ENCODE measurements at regions not wholly inside any gene's neighbourhood (a gene's known extent, or its start where the extent isn't known, plus 50 kb on each side); places are given as distances from the start of the nearest gene placed in this dataset.

GRCh38 chr17:77410470-77410869 is 269.7 kb downstream of the SEC14L1 start:
- CTCF ChIA-PET = interaction anchor here (0.8 to 4.8 kb wide), 6 partner anchors 10 to 84 kb away, joined by 3 to 35 read pairs (median 7); no protein-coding TSS in a partner anchor
- no peaks in the 10 kb centered on the region for H3K9me3 Mint-ChIP-seq
- peaks cover 13% of the 10 kb centered on the region for H3K36me3 Mint-ChIP-seq (ENCODE audit: low read depth)
- intact Hi-C loops (cut with micrococcal nuclease) = no loop called here
- H3K27me3 Mint-ChIP-seq (ENCODE audit: low read depth) = no peaks in the 10 kb centered on the region
- peaks cover 76% of the 10 kb centered on the region for H3K4me1 Mint-ChIP-seq (ENCODE audit: low read depth)
- DNase-seq = no peak
- peak overlapping the region; percentile 71 for H3K27ac Mint-ChIP-seq
- H3K4me3 Mint-ChIP-seq = no peak overlapping the region

DNA sequence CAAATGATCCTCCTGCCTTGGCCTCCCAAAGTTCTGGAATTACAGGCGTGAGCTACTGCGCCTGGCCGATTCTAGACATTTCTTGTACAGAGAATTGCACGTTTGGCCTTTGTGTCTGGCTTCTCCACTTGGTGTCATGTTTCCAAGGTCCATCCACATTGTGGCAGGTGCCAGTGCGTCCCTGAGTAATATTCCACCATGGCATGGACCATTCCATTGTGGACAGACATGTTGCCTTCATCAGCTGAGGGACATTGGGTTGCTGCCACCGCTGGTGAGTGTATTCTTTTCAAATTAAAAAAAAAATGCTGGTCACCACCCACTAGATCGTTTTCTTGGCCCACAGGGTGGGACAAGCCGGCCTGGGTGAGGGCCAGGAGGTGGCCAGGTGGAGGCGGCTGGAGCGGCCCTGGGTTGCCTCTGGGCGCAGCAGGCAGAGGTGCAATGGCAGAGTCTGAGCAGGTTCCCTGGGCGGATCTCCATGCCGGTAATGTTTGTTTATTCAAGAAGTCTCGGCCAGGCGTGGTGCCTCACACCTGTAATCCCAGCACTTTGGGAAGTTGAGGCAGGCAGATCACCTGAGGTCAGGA is 274.1 kb downstream of the SEC14L1 start:
- H3K27me3 Mint-ChIP-seq (ENCODE audit: low read depth) = no peaks in the 10 kb centered on the region
- no peaks in the 10 kb centered on the region for H3K9me3 Mint-ChIP-seq
- no peak overlapping the region for H3K4me3 Mint-ChIP-seq
- no peak for DNase-seq
- no peak overlapping the region for H3K27ac Mint-ChIP-seq
- CTCF ChIA-PET = interaction anchor here (0.7 to 4.3 kb wide), 4 partner anchors 10 to 24 kb away, joined by 3 to 23 read pairs (median 12); no protein-coding TSS in a partner anchor
- H3K36me3 Mint-ChIP-seq (ENCODE audit: low read depth) = peaks cover 5% of the 10 kb centered on the region
- intact Hi-C loops (cut with micrococcal nuclease) = no loop called here
- H3K4me1 Mint-ChIP-seq (ENCODE audit: low read depth) = peaks cover 52% of the 10 kb centered on the region

- Mint-ChIP-seq H3K27me3 (ENCODE audit: low read depth) (no peaks in the 10 kb centered on the region), H3K27ac (no peak overlapping the region), H3K9me3 (no peaks in the 10 kb centered on the region), H3K4me3 (no peak overlapping the region), H3K36me3 (ENCODE audit: low read depth) (peaks cover 5% of the 10 kb centered on the region), H3K4me1 (ENCODE audit: low read depth) (peaks cover 52% of the 10 kb centered on the region)
- CTCF ChIA-PET = interaction anchor here (0.6 to 4.3 kb wide), 4 partner anchors 13 to 75 kb away, joined by 3 to 23 read pairs (median 12); no protein-coding TSS in a partner anchor
- no peak for DNase-seq
- intact Hi-C loops (cut with micrococcal nuclease) = no loop called here
Measured at GRCh38 chr17:77416105-77416713, 275.4 kb downstream of the SEC14L1 start.

- Mint-ChIP-seq H3K4me1 (ENCODE audit: low read depth) (peaks cover 48% of the 10 kb centered on the region), H3K27me3 (ENCODE audit: low read depth) (no peaks in the 10 kb centered on the region), H3K4me3 (no peak overlapping the region), H3K9me3 (no peaks in the 10 kb centered on the region), H3K36me3 (ENCODE audit: low read depth) (peaks cover 2% of the 10 kb centered on the region), H3K27ac (no peak overlapping the region)
- CTCF ChIA-PET = interaction anchor here (0.7 kb wide), 1 partner anchor 84 kb away, joined by 4 read pairs; no protein-coding TSS in a partner anchor
- intact Hi-C loops (cut with micrococcal nuclease) = no loop called here
- no peak for DNase-seq
Measured at GRCh38 chr17:77417575-77417974, 276.8 kb downstream of the SEC14L1 start.

GRCh38 chr17:77418609-77419008 is 277.8 kb downstream of the SEC14L1 start:
- CTCF ChIA-PET = interaction anchor here (0.6 to 2.0 kb wide), 2 partner anchors 19 to 86 kb away, joined by 4 to 8 read pairs; no protein-coding TSS in a partner anchor
- H3K27ac Mint-ChIP-seq = no peak overlapping the region
- H3K9me3 Mint-ChIP-seq = no peaks in the 10 kb centered on the region
- peaks cover 41% of the 10 kb centered on the region for H3K4me1 Mint-ChIP-seq (ENCODE audit: low read depth)
- DNase-seq = no peak
- no peaks in the 10 kb centered on the region for H3K36me3 Mint-ChIP-seq (ENCODE audit: low read depth)
- intact Hi-C loops (cut with micrococcal nuclease) = no loop called here
- H3K4me3 Mint-ChIP-seq = no peak overlapping the region
- no peaks in the 10 kb centered on the region for H3K27me3 Mint-ChIP-seq (ENCODE audit: low read depth)

DNA sequence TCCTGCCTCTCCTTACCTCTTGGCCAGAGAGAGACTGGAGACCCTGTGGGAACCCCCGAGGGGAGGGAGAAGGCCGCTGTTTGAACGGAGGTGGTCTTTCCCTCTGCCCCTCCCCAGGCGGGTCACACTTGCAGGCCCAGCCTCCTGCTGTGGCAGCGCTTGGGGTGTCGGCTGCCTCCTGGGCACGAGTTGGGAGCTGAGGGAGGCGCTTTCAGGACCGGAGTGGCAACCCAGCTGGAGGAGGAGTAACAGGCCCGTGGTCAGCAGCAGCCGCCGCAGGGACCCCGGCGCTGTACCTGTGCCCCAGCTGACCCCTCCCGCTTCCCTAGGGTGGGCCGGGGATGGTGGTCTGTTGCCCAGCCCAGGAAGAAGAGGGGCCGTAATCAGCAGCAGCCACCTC is 278.3 kb downstream of the SEC14L1 start:
- intact Hi-C loops (cut with micrococcal nuclease) = no loop called here
- CTCF ChIA-PET = interaction anchor here (0.6 to 3.0 kb wide), 3 partner anchors 11 to 86 kb away, joined by 4 to 29 read pairs (median 8); no protein-coding TSS in a partner anchor
- no peak overlapping the region for H3K4me3 Mint-ChIP-seq
- H3K27ac Mint-ChIP-seq = no peak overlapping the region
- no peaks in the 10 kb centered on the region for H3K9me3 Mint-ChIP-seq
- no peak for DNase-seq
- H3K36me3 Mint-ChIP-seq (ENCODE audit: low read depth) = no peaks in the 10 kb centered on the region
- no peaks in the 10 kb centered on the region for H3K27me3 Mint-ChIP-seq (ENCODE audit: low read depth)
- peaks cover 45% of the 10 kb centered on the region for H3K4me1 Mint-ChIP-seq (ENCODE audit: low read depth)

DNA sequence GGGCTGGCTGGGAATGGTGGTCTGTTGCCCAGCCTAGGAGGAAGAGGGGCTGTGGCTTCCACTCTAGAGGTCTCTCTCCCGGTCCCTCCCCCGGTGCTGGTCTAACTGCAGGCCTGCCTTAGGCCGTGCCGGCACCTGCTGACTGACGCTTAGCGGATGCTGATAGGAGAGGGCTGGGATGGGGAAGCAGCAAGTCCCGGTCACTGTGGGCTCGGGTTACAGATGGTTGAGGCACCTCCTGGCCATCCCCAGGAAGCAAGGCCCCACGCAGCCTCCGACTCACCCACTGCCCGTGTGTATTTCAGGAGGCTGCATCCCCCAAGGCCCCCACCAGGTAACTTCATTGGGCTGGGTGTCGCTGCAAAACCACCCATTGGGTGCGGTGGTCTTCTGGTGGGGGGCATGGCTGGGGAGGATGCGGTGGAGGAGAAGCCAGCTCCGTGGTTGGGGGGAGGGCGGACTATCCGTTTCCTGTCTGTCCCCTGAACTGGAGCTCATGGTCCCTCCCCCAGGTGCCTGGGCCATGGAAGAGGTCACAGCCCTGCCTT is 278.9 kb downstream of the SEC14L1 start:
- Mint-ChIP-seq H3K36me3 (ENCODE audit: low read depth) (no peaks in the 10 kb centered on the region), H3K27me3 (ENCODE audit: low read depth) (no peaks in the 10 kb centered on the region), H3K9me3 (no peaks in the 10 kb centered on the region), H3K27ac (no peak overlapping the region), H3K4me3 (no peak overlapping the region), H3K4me1 (ENCODE audit: low read depth) (peaks cover 48% of the 10 kb centered on the region)
- CTCF ChIA-PET = interaction anchor here (0.6 to 3.0 kb wide), 4 partner anchors 10 to 88 kb away, joined by 4 to 29 read pairs (median 9); no protein-coding TSS in a partner anchor
- DNase-seq = no peak
- intact Hi-C loops (cut with micrococcal nuclease) = loop anchor here (2.0 kb wide), 1 partner anchor 15 kb away; no protein-coding TSS in a partner anchor

DNA sequence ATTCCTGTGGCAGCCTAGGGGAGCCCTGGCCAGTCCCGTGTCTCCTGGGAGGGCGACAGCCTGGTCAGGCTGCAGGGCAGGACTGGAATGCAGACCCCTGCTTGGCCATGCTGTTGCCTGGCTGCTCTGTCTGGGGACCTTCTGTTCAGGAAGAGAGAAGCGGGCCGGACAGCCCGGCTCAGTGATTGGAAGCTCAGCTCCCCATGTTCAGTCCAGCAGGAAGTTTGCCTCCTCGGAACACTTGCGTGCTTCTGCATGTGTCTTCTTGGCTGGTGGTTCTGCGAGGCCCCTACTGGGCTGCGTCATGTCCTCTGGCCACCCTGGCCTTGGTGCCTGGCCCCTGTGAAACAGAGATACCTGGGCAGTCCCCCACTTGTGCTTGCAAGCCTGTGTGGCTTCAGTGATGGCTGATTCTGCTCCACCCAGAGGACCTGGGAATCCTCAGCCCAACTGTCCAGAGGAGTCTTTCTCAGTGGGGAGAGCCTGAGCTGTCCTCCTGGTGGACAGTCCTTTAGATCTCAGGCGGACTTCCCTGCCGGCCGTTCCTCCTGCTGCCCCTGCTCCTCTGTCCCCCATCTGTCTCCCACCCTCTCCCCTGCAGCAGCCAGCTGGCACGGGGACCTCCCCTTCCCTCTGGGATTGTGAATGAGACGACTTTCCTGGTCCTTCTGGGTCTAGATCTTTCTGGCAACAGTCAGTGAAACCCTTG is 279.5 kb downstream of the SEC14L1 start:
- intact Hi-C loops (cut with micrococcal nuclease) = loop anchor here (2.0 kb wide), 1 partner anchor 15 kb away; no protein-coding TSS in a partner anchor
- Mint-ChIP-seq H3K4me1 (ENCODE audit: low read depth) (peaks cover 49% of the 10 kb centered on the region), H3K27me3 (ENCODE audit: low read depth) (no peaks in the 10 kb centered on the region), H3K9me3 (no peaks in the 10 kb centered on the region), H3K27ac (peak overlapping the region; percentile 86), H3K36me3 (ENCODE audit: low read depth) (no peaks in the 10 kb centered on the region), H3K4me3 (peak overlapping the region; percentile 66)
- CTCF ChIA-PET = interaction anchor here (1.3 to 3.0 kb wide), 5 partner anchors 10 to 89 kb away, joined by 3 to 29 read pairs (median 10); no protein-coding TSS in a partner anchor
- no peak for DNase-seq

DNA sequence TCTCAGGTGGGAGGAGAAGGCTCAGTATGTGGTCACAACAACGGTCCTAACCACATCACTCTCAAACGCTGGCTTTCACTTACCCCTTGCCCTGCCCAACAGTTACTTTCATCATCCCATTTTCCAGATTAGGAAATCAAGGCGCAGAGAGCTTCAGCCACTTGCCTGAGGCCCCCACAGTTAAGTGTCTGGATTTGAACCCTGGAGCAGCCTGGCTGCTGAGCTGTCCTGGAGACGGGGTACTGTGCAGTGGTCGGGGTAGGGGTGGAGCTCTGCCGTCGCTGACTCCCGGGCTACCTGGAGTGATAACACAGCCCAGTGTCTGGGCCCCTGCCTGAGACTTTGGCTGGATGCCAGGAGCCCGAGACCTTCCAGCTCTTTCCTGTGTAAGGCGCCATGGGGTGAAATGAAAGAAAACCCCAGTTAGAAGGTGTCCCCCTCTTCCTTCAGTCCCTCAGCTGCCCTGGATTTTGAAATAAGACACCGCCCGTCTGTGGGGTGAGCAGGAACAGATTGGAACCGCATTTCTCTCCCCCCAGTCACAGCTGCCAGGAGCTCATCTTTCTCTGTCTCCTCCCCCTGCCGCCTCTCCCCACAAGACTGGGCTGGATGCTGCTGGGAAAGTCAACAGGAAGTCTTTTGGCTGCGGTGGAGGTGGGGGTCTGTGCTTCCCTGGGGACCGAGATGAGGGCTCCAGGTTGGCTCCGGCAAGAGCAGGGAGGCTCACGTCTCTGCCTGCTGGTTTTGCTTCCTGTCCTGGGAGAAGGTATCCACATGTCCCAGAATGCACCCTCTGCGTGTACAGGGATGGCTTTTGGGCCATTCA is 280.2 kb downstream of the SEC14L1 start:
- peak; percentile 75 for DNase-seq
- no peaks in the 10 kb centered on the region for H3K36me3 Mint-ChIP-seq (ENCODE audit: low read depth)
- H3K9me3 Mint-ChIP-seq = no peaks in the 10 kb centered on the region
- H3K27ac Mint-ChIP-seq = peak overlapping the region; percentile 86
- peak overlapping the region; percentile 66 for H3K4me3 Mint-ChIP-seq
- H3K27me3 Mint-ChIP-seq (ENCODE audit: low read depth) = no peaks in the 10 kb centered on the region
- peaks cover 52% of the 10 kb centered on the region for H3K4me1 Mint-ChIP-seq (ENCODE audit: low read depth)
- intact Hi-C loops (cut with micrococcal nuclease) = loop anchor here (2.0 kb wide), 1 partner anchor 16 kb away; no protein-coding TSS in a partner anchor
- CTCF ChIA-PET = interaction anchor here (1.1 to 3.0 kb wide), 7 partner anchors 9 to 90 kb away, joined by 3 to 29 read pairs (median 4); no protein-coding TSS in a partner anchor

- no peak for DNase-seq
- Mint-ChIP-seq H3K27ac (peak overlapping the region; percentile 86), H3K4me1 (ENCODE audit: low read depth) (peaks cover 52% of the 10 kb centered on the region), H3K4me3 (peak overlapping the region; percentile 66), H3K9me3 (no peaks in the 10 kb centered on the region), H3K36me3 (ENCODE audit: low read depth) (no peaks in the 10 kb centered on the region), H3K27me3 (ENCODE audit: low read depth) (no peaks in the 10 kb centered on the region)
- CTCF ChIA-PET = interaction anchor here (1.1 to 3.0 kb wide), 8 partner anchors 8 to 90 kb away, joined by 3 to 29 read pairs (median 4); no protein-coding TSS in a partner anchor
- intact Hi-C loops (cut with micrococcal nuclease) = loop anchor here (2.0 kb wide), 1 partner anchor 17 kb away; no protein-coding TSS in a partner anchor
Measured at GRCh38 chr17:77421630-77421972, 280.8 kb downstream of the SEC14L1 start.

- DNase-seq = no peak
- H3K27me3 Mint-ChIP-seq (ENCODE audit: low read depth) = no peaks in the 10 kb centered on the region
- CTCF ChIA-PET = interaction anchor here (1.1 to 3.0 kb wide), 6 partner anchors 8 to 91 kb away, joined by 3 to 29 read pairs (median 6); no protein-coding TSS in a partner anchor
- intact Hi-C loops (cut with micrococcal nuclease) = no loop called here
- H3K27ac Mint-ChIP-seq = peak overlapping the region; percentile 41
- peaks cover 56% of the 10 kb centered on the region for H3K4me1 Mint-ChIP-seq (ENCODE audit: low read depth)
- H3K36me3 Mint-ChIP-seq (ENCODE audit: low read depth) = no peaks in the 10 kb centered on the region
- H3K4me3 Mint-ChIP-seq = no peak overlapping the region
- H3K9me3 Mint-ChIP-seq = no peaks in the 10 kb centered on the region
Measured at GRCh38 chr17:77422104-77422747, 281.5 kb downstream of the SEC14L1 start.

All from activated naive CD4-positive, alpha-beta T cell treated with anti-CD3 and anti-CD28 coated beads for 36 hours (primary cell).